ENCODE measurements at regions not wholly inside any gene's neighbourhood (a gene's known extent, or its start where the extent isn't known, plus 50 kb on each side); places are given as distances from the start of the nearest gene placed in this dataset.
"Not testable (repeated sequence)": the region's sequence is repeated elsewhere in the genome, so short reads cannot be mapped to it uniquely, and the experiment has no call there.

DNA sequence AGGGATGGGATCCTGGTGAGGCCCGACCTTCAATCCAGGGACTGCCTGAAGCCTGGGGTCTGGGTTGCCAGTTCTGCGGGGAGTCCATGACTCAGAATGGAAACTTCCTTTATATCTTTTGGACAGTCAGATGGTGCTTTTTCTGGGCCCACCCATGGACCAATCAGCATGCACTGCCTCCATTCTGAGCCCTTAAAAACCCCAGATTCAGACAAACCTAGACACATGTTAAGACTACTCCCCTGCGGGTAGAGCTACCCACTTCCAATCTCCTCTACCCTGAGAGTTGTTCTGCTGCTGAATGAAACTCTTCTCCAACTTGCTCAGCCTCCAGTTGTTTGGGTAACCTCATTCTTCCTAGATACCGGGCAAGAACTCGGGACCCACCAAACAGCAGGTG is 1315.2 kb upstream of the MIR17HG start:
- no peak for DNase-seq

DNA sequence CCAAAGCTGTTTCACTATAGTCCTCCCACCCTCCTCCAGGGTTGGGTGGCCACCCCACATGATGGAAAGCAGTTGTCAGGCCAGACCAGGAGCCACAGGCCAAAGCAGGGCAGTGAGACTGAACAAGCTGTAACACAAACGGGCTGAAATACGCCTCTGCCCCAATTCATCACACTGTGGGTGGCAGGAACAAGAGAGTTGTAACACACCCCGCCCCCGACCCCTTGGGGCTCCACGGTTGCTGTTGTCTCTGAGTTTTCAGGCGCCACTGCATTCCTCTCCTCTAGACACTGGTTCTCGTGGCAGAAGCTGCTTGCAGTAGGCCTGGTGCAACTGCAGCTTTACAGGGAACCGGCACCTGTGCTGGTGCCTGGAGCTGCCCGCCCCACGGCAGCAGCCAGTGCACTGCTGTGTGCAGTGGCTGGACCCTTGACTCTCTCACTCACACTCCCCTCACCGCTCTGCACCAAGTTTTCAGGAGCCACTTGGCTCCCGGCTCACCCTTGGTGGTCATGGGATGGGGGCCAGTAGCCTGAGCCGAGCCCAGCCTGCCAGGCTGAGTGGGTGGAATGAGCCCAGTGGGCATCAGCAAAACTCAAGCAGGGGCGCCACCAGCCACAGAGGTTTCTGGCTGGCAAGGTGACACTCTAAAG is 1314.5 kb upstream of the MIR17HG start:
- DNase-seq, result no peak

DNA sequence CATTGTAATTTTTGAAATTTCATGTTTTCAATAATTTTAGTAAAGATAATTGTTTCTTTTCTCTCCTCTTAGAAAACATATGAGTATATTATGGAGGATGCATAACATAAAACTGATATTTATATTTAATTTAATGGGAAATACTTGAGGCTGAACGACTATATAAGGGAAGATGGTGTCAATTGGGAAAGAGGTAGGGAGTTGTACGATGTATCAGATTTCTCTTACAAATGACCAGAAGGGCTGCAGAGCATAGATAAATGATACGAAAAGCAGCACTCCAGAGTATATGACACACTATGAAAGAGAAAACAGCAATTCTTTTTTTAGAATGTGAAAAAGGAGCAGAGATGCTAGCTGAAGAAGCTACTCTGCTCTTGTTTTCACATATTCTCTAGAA is 1308.0 kb upstream of the MIR17HG start:
- no peak for DNase-seq

DNA sequence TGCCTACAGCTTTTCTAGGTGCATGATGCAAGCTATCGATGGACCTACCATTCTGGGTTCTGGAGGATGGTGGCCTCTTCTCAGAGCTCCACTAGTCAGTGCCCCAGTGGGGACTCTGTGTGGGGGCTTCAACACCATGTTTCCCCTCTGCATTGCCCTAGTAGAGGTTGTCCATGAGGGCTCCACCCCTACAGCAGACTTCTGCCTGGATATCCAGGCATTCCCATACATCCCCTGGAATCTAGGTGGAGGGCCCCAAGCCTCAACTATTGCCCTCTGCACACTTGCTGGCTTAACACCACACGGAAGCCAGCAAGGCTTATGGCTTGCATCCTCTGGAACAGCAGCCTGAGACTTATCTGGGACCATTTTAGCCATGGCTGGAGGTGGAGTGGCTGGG is 1299.9 kb upstream of the MIR17HG start:
- no peak for DNase-seq

DNA sequence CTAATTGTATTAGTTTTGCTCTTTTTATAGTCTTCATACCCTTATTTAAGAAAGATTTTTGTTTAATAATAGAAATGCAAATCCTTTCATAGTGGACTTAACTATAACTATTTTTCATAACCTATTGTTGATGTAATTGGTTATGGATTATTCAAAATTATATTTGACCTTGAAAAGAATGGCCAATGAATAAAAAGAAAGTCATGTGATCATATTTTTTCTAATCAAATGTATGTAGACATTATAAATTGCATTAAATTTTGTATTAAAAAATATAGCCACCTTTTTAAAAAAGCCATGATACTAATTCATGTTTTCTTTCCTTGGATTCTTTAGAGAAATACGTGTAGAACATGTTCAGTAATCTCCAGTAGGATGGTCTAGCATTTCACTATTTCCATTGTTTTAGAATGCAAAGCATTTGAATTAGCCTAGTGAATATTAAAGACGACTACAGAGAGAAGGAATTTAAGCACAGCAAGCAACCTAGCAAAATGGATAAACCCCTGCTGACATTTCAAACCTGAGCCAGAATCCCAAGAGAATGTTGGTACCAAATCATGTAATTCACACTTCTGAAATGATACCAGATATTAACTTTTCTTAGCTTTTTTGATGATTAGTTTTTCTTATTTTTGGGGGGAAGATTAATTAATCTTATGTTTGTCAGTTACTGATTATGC is 1297.4 kb upstream of the MIR17HG start:
- no peak for DNase-seq

DNA sequence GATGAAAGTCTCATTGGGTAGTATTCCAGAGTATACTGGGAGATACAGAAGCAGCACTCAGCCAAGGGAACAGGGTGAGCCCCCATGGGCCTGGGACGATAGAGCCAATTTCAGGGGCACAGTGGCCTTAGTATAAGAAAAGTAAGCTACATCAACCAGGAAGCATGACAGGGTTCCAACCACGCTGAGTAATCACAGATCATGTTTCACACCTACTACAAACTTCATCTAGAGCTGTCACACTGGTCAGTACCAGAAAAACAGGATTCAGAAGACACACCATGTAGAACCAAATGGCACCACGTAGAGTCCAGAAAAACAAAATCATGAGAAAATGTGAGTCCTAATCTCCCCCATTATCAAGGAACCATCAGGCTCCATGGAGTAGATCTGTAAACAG is 1292.4 kb upstream of the MIR17HG start:
- no peak for DNase-seq

DNA sequence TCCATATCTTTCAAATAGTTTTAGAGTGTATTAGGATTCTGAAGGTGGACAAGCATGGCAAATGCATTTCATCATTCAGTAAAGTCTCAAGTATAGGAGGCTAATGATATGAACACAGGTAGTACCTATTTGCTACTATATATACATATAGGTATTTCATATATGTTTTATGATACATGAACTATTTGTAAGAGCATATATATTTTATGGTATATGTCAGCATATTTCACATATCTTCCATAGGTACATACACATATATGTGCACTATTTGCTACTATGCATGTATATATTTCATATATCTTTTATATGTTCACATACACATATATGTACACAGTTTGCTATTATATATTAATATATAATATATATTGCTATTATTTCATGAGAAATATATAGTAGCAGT is 1291.7 kb upstream of the MIR17HG start:
- no peak for DNase-seq

DNA sequence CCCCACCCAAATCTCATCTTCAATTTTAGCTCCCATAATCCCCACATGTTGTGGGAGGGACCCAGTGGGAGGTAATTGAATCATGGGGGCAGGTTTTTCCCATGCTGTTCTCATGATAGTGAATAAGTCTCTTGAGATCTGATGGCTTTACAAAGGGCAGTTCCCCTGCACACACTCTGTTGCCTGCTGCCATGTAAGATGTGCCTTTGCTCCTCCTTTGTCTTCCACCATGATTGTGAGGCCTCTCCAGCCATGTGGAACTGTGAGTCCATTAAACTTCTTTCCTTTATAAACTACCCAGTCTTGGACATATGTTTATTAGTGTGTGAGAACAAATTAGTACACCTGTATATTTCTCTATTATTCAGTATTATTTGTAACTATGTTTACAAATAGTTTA is 1283.3 kb upstream of the MIR17HG start:
- DNase-seq, result not testable (repeated sequence)

DNA sequence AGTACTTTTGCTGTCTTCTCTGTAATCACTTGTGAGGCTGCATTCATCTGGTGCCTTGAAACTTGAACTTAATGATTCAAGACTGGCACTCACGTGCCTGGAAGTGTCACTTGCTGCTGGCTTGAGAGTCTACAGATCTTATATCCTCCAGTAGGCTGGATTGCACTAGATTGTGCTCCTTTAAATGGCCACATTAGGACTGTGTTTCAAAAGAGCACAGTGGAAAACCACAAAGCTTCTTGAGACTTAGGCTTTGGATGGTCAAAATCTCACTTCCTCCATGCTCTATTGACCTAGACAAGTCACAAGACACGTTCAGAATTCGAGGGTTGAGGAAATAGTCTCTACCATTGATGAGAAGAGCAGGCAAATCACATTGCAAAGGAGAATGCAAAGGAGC is 1278.8 kb upstream of the MIR17HG start:
- no peak for DNase-seq

DNA sequence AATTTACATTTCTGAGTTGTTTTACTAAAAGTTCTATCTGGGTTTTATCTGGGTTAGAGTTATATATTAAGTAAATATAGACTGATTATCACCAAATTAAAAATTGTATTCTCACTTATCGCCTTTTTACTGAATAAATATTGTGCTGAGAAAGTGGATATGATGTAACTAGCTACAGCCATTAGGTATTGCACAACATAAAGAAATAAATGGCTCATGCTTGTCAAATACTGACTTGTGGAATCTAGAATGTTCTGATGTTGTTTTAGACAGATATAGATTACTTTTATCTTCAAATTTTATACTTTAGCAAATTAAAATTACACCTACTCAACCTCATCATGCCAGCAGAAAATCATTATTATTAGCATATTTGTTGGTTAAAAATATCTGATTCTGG is 1277.1 kb upstream of the MIR17HG start:
- no peak for DNase-seq

DNA sequence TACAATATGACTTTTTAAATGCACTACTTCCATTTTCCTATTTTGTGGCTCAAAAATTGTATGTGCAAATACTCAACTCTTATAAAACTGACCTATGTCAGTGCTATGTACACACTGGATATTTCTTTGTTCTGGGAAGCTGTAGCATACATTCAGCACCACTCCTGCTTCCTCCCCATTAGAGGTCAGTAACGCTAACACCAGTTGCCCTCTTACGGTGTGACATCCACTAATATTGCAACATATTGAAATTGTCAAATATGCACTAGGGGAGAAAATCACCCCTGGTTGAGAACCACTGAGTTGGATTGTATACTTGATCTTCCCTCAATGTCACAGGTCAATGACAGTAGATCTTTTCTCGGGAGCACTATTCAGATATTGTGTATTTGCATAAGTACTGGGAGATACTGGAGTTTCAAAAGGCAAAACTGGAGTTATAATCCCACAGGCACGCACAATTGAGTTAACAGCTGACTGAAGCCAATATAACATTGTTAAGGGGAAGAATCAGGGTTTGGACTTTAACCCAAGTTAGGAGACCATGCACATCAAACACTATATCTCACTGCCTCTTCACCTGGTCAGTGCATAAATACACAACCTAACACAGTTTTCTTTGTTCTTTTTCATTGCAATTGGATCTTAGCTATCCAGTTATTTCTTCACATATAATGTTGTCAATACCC is 1276.5 kb upstream of the MIR17HG start:
- DNase-seq, result no peak

DNA sequence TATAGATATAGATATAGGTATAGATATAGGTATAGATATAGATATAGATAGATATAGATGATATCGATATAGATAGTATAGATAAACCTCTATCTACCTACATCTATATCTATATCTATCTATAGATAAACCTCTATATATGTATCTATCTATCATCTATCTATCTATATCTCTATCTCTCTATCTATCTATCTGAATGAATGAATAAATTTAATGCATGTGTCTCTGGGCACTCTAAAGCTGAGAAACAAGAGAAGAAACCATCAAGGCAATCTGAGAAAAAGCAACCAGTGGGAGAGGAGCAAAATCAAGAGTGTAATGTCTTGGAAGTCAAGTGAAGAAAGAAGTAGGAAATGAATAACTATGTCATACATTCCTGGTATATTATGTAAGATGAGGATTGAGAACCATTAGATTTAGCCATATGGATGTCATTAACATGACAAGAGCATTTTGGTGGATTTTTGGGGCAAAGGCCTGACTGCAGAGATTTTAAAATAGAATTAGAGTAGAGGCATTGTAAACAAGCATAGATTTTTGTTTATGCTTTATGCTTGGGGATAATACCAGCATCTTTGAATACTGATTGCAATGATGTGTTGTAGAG is 1262.7 kb upstream of the MIR17HG start:
- no peak for DNase-seq

DNA sequence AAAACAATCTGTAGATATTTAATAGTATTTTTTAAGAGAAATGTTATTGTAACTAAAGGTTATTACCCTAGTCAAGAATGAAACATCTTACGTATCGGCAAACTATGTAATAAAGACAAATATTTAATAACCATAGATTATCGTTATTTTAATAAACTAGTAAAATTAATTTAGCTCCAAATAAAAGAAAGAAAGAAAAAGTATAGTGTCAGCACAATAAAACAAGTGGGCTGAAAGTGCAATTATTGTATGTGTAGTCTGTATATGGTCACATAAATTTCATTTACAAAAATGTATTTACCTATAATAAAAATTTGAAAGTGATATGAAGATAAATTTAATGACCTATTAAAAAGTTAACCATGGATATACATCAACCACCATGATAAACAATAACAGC is 1258.4 kb upstream of the MIR17HG start:
- DNase-seq, result no peak

DNA sequence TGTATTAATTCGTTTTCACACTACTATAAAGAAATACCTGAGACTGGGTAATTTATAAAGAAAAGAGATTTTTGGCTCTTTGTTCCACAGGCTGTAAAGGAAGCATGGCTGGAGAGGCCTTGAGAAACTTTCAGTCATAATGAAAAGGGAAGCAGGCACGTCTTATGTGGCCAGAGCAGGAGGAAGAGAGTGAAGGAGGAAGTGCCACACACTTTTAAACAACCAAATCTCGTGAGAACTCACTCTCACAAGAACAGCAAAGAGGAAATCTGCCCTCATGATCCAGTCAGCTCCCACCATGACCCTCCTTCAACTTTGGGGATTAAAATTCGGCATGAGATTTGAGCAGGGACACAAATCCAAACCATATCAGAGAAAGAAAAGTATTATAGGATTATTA is 1255.9 kb upstream of the MIR17HG start:
- DNase-seq, result no peak

DNA sequence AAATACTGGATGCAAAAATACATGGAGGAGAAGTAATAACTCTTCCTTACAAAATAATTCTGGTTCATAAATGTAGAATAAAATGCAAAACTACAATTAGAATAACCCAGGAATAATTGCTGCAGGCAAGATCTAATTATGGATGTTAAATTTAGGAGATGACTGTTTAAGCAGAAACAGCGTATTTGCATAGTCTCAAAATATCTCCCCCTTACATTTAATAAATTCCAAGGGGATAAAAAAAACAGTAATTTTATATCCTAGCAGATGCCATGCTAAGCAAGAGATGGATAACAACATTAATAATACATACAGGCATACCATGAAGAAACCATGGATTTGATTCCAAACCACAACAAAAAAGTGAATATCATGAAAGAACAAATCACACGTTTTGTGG is 1253.1 kb upstream of the MIR17HG start:
- no peak for DNase-seq

DNA sequence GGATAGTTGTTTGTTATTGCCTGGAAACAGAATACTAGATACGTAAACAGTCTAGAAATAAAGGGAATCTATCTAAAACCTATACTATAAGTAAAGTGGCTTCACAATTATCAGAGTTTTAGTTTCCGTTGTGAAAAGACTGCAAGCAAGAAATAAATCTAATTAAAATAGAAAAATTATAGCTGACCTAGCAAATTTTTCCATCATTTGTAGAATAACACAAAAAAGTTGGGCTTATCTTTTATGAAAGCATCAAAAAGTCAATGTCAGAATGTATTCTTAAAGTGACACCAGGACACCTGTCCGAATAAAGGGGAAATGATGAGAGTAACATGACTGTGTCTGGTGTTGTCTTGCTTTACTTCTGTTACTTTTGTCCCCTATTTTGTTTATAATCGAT is 1248.9 kb upstream of the MIR17HG start:
- no peak for DNase-seq

DNA sequence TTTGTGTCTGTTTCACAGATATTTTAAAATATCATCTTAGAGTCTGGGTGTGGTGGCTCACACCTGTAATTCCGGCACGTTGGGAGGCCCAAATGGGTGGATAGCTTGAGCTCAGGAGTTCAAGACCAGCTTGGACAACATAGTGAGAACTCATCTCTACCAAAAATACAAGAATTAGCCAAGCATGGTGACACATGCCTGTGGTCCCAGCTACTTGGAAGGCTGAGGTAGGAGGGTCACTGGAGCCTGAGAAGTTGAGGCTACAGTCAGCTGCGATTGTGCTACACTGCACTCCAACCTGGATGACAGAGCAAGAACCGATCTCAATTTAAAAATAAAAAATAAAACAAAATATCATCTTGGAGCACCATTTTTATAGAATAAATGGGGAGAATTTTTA is 1247.6 kb upstream of the MIR17HG start:
- DNase-seq, result no peak

DNA sequence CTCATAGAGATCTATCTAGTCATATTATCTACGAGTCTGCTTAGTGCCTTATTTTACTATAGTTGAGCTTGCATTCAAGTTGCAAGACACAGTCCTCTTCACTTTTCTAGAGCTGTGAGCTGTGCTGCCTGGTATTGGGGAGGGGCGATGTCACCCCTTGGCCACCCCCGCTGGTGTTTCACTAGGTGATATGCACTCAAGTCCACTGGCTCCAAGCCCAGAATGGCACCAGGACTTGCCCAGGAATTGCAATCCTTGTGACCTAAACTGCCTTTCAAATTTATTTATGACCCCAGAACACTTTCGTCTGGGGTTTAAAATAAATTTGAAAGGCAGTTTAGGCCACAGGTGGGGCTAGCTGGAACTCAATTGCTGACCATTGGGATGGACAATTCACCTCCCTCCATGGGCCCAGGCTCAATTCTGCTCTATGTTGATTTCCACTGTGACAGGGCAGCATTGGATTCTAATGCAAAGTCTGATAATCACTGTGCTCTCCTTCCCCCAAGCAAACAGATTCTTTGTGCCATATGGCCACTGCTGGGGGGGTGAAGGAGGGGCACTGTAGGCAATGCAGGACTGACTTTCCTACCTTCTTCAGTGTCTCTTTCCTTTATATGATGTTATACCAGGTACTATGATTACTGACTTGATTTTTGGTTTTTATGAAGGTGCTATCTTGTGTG is 1244.2 kb upstream of the MIR17HG start:
- no peak for DNase-seq

DNA sequence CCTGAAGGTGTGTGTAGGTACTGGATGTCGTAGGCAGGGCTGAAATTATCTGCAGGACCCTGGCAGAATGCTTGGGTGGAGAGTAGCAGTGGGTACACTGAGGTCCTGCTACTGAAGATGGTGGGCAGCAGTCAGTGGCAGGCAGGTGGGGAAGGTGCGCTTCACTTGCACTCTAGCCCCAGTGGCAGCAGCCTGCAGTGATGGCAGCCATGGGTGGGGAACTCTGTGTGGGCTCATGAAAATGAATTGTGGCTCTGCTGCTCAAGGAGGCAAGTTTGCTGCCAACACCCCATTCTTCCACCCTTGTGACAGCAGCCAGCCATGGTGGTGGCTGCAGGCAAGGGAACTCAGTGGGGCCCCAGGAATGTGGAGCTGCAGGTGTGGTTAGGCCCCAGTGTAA is 1242.7 kb upstream of the MIR17HG start:
- DNase-seq, result no peak

DNA sequence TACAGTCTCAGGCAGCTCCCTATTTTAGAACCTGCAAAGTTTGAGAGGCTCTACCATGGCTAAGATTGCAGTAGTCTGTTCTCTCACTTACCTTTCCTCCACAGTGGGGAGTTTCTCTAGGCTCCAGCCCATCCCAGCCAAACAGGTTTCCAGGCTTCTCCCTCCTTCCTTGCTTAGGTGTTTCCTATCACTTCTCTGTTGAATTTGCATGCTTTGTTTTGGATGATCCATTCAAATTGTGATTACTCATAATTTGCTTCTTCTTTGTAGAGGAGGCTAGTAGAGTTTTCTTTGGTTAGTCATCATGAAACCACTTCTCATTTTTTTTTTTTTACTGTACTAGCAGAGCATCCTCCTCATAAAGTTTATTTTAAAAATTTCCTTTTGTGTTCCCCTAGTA is 1242.2 kb upstream of the MIR17HG start:
- no peak for DNase-seq

DNA sequence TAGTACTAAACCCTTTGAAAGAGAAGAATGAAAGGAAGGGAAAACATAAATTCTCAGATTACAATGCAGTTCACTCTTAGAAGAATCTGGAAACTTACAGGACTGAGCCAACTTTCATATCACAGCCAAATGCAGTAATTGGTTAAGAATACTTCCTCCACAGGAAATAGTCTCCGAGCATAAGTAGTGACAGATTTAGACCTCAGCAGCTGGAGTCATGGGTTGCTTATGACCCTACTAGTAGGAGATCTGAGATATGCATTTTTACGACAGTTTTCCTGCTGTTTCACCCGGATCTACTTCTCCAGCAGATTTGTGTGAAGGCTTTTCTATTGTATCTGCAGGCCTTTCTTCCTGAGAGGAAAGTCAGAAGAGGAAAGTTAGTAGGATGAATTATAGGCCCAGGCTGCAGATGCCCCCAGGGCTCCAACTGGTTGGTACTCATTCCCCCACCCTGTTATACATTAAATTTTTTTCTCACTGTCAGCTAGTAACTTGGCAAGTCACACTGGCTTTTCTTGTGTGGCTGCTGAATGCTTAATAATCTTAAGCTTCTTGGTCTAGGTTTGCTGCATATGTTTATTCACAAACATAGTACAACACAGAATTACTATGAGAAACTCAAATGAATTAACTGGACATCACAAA is 1241.5 kb upstream of the MIR17HG start:
- DNase-seq, result no peak

DNA sequence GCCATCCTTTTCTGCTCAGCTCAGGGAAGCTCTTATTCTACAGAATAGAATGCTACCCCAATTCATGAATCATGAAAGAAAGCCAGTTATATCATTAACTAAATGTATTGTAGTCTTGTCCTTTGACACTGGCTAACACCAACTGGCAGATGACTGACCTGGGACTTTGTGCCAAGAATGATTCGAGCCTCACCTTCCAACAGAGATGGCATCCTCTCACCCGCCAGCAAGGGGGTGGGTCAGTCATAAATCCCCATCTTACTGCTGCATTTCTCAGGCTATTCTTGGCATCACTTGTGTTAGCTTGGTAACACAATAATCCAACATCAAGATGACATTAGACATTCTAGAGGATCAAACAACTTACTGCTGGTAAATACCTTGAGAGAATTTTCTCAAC is 1239.8 kb upstream of the MIR17HG start:
- no peak for DNase-seq

DNA sequence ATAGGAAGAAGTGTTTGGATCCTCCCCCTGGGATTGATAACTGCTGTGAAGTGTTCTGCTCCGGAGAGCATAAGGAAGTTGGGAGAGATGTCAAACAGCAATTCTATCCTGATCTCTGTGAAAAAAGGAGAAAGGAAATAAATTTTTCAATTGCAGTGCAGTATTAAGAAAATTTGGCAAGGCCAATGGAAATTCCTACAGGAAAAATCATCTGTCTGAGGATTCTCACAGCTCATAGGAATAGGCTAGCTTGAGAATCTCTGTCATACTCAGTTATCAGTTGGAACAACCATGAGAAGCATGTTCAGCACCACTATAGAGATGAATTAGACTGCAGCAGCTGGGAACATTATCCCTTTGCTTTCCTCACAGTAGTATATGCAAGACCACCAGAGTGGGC is 1238.9 kb upstream of the MIR17HG start:
- DNase-seq, result no peak

All from right forelimb (tissue), 1 donor.